Spleen (tissue), 11 donors: ENCODE measurements at regions not wholly inside any gene's neighbourhood (a gene's known extent, or its start where the extent isn't known, plus 50 kb on each side); places are given as distances from the start of the nearest gene placed in this dataset.

Source experiments
- DNase-seq: peaks from one replicate; pipeline ENCODE4 v3.0.0-alpha.2; 2020
- H3K27ac ChIP-seq, 8 donors: fragments of 200-600 bp; sonication (generic) in 7 of 8; 1 replicate in 4 of 8; 2 replicates in 4 of 8; pipeline versions ENCODE4 v1.5.0 to v1.8.0; 2016 to 2021; ENCODE audit warnings: inconsistent platforms in 4 of 8, mild to moderate bottlenecking in 4 of 8, moderate library complexity in 1 of 8
- H3K27me3 ChIP-seq, 7 donors: fragments of 200-600 bp; sonication (generic) in 6 of 7; replicated peaks in 1 of 7; 1 replicate in 4 of 7; 2 replicates in 3 of 7; pipeline versions ENCODE4 v1.5.0 to v1.8.0; 2016 to 2021; ENCODE audit warnings: inconsistent platforms in 3 of 7, mild to moderate bottlenecking in 1 of 7
- H3K36me3 ChIP-seq, 6 donors: fragments of 200-600 bp; sonication (generic) in 5 of 6; 1 replicate in 4 of 6; 2 replicates in 2 of 6; pipeline versions ENCODE4 v1.5.0 to v1.8.0; 2016 to 2021; ENCODE audit warnings: inconsistent platforms in 2 of 6
- H3K4me1 ChIP-seq, 6 donors: fragments of 200-600 bp; sonication (generic) in 5 of 6; 1 replicate in 3 of 6; 2 replicates in 3 of 6; pipeline versions ENCODE4 v1.5.0 to v1.8.0; 2016 to 2021; ENCODE audit warnings: inconsistent platforms in 3 of 6
- H3K4me3 ChIP-seq, 8 donors: fragments of 200-600 bp; sonication (generic) in 7 of 8; 1 replicate in 4 of 8; 2 replicates in 4 of 8; pipeline versions ENCODE4 v1.5.0 to v1.8.0; 2016 to 2021; ENCODE audit warnings: inconsistent platforms in 4 of 8, mild to moderate bottlenecking in 4 of 8, moderate library complexity in 2 of 8
- H3K9me3 ChIP-seq, 8 donors: fragments of 200-600 bp; sonication (generic) in 7 of 8; 1 replicate in 4 of 8; 2 replicates in 4 of 8; pipeline versions ENCODE4 v1.5.0 to v1.8.0; 2016 to 2021; ENCODE audit warnings: inconsistent platforms in 4 of 8
- POLR2A ChIP-seq, 3 donors: fragments of 450-650 bp; IDR thresholded peaks; one replicate each; pipeline ENCODE4 v1.5.1; 2017; ENCODE audit warnings: antibody characterized with exemption in 3 of 3, mild to moderate bottlenecking in 1 of 3
- POLR2AphosphoS5 ChIP-seq, 3 donors: sonication (generic); formaldehyde crosslinking; IDR thresholded peaks; one replicate each; pipeline ENCODE4 v1.5.1; 2017; ENCODE audit warnings: antibody characterized with exemption in 3 of 3
- WGBS, 5 donors: extraction: QIAGEN DNeasy Blood & Tissue Kit in 3 of 5; methylation state at CpG; one replicate each; pipeline versions ENCODE4 v1.1.5 to v1.1.7; 2013 to 2018; 5-methylcytosine and 5-hydroxymethylcytosine counted together
- intact Hi-C: fragments of 100-400 bp; cut with DNase I; formaldehyde crosslinking; loops from one replicate; pipeline ENCODE4 v1.15.0; 2023; ENCODE audit warnings: low total_unique reads
- TF ChIP-seq, protein P1 (sequence below), 11 experiments: fragments of 200-600 bp in 7 of 11; fragments of 450-650 bp in 4 of 11; sonication (generic) in 4 of 11; IDR thresholded peaks in 8 of 11; conservative IDR thresholded peaks in 3 of 11; 1 replicate in 7 of 11; 2 replicates in 4 of 11; pipeline versions ENCODE4 v1.4.0 to v1.8.0; 2016 to 2021; ENCODE audit warnings: antibody characterized with exemption in 11 of 11, inconsistent platforms in 4 of 11, mild to moderate bottlenecking in 1 of 11
- donor health status: healthy with polysubstance abuse.
- donor health status: DM: no; HTN: no; CAD: no; lungs with moderate emphysema.
- donor health status: DM: no; HTN: no; CAD: no.
- donor health status: Bipolar disorder and iron deficiency.
- donor health status: healthy.
- donor health status: DM: no; HTN: no; CAD: no.
- donor health status: DM: yes; HTN: yes; CAD: no.

DNA sequence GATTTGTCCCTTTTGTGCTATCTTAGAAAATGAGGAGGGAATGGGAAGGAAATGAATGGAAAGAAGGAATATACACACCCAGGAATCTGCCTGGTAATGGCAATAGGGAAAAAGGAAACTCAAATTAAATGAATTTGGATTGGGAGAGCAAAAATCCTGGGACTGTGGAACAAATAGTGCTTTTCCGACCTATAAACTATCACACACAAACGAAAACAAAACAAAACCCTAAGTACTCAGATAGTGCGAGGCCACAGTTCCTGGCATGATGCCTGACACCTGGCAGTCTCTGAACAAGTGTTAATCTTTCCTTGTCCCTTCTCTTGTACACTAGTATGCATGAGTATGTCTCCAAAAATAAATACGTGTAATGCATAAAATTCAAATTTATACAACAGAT is 319.8 kb upstream of the SPAG17 start:
- no peaks in the 10 kb centered on the region for H3K9me3 ChIP-seq
- WGBS, 5 donors = 51 to 75% (median 70%) methylated on average over 4 of the region's 4 CpGs
- intact Hi-C loops = no loop called here
- no peak for TF ChIP-seq POLR2AphosphoS5 (IDR thresholded peaks at IDR 0.05)
- TF ChIP-seq, protein P1, sequence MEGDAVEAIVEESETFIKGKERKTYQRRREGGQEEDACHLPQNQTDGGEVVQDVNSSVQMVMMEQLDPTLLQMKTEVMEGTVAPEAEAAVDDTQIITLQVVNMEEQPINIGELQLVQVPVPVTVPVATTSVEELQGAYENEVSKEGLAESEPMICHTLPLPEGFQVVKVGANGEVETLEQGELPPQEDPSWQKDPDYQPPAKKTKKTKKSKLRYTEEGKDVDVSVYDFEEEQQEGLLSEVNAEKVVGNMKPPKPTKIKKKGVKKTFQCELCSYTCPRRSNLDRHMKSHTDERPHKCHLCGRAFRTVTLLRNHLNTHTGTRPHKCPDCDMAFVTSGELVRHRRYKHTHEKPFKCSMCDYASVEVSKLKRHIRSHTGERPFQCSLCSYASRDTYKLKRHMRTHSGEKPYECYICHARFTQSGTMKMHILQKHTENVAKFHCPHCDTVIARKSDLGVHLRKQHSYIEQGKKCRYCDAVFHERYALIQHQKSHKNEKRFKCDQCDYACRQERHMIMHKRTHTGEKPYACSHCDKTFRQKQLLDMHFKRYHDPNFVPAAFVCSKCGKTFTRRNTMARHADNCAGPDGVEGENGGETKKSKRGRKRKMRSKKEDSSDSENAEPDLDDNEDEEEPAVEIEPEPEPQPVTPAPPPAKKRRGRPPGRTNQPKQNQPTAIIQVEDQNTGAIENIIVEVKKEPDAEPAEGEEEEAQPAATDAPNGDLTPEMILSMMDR (IDR thresholded peaks at IDR 0.05 in 8 of 11, conservative IDR thresholded peaks at IDR 0.05 in 3 of 11) = no peak
- no peak for TF ChIP-seq POLR2A (IDR thresholded peaks at IDR 0.05)
- H3K36me3 ChIP-seq = no peaks in the 10 kb centered on the region
- H3K4me3 ChIP-seq = no peak overlapping the region
- no peak for DNase-seq
- H3K27ac ChIP-seq = no peak overlapping the region
- H3K4me1 ChIP-seq = no peaks in the 10 kb centered on the region
- H3K27me3 ChIP-seq = no peaks in the 10 kb centered on the region

DNA sequence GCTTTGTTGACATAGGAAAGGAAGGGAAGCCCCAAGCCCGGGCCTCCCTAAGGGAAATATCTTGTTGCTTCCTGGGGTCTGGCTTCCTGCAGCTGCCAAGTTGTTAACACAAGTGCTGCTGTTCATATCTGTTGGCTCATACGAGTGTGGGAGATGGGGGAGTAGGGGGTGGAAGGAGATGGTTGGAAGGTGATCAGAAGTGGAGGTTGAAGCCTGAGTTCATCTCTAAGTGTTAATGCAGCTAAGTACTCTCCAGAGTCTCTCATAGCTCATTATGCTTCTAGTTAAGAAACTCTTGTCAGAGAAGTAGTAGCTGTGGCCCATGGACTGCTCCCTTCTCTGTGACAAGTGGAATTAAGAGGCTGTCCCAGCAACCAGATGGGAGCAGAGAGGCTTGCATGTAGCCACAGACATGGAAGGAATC is 319.2 kb upstream of the SPAG17 start:
- no peaks in the 10 kb centered on the region for H3K36me3 ChIP-seq
- H3K9me3 ChIP-seq = no peaks in the 10 kb centered on the region
- intact Hi-C loops = no loop called here
- no peak for TF ChIP-seq POLR2AphosphoS5 (IDR thresholded peaks at IDR 0.05)
- TF ChIP-seq, protein P1 (IDR thresholded peaks at IDR 0.05 in 8 of 11, conservative IDR thresholded peaks at IDR 0.05 in 3 of 11) = no peak
- TF ChIP-seq POLR2A (IDR thresholded peaks at IDR 0.05) = no peak
- DNase-seq = no peak
- no peaks in the 10 kb centered on the region for H3K4me1 ChIP-seq
- 0 to 2% (median 2%) methylated on average over 2 of the region's 2 CpGs for WGBS, 5 donors
- H3K27me3 ChIP-seq = no peaks in the 10 kb centered on the region
- no peak overlapping the region for H3K27ac ChIP-seq
- no peak overlapping the region for H3K4me3 ChIP-seq

DNA sequence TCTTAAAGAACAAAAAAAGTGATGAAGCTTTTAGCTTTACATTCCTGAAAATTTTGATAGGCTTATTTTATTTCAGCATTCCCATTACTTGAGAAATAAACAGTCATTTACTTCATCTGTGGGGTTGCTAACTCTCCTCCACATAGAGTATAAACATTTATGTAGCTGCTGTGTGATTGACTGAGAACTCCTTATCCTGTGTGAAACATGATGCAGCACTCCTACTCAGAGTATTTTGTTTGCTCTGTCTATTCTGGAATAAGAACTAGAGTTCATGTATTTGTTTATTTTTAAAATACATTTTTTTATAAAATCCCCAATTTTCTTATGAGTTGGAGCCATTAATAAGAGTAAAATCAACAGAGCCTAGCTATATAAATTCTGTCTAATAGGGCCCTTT is 318.7 kb upstream of the SPAG17 start:
- Histone ChIP-seq H3K36me3 (no peaks in the 10 kb centered on the region), H3K9me3 (no peaks in the 10 kb centered on the region), H3K4me3 (no peak overlapping the region), H3K27ac (no peak overlapping the region), H3K27me3 (no peaks in the 10 kb centered on the region), H3K4me1 (no peaks in the 10 kb centered on the region)
- intact Hi-C loops = no loop called here
- no peak for DNase-seq
- TF ChIP-seq, protein P1 (IDR thresholded peaks at IDR 0.05 in 8 of 11, conservative IDR thresholded peaks at IDR 0.05 in 3 of 11) = no peak
- TF ChIP-seq POLR2AphosphoS5 (IDR thresholded peaks at IDR 0.05) (no peak), POLR2A (IDR thresholded peaks at IDR 0.05) (no peak)

DNA sequence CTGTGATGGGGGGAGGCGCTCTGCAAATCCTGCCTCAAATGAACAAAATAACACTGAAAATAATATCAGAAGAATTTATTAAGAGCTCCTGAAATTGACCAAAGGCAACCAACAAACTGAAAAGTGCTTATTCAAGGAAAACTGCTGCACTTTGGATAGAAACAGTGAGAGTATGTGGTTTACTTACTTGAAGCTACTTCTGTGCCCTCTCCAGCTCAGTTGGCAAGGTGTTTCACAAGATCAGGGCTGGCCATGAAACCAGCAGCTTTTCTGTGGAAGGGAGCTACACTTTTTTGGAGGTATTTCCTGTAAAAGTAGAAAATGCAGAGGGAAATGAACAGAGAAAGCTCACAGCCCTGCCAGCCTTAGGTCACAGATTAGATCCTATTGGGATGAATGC is 310.0 kb upstream of the SPAG17 start:
- DNase-seq = no peak
- Histone ChIP-seq H3K4me1 (peaks cover 0 to 3% (median 0%) of the 10 kb centered on the region in 6 donors), H3K27me3 (no peaks in the 10 kb centered on the region), H3K4me3 (no peak overlapping the region), H3K27ac (no peak overlapping the region), H3K36me3 (no peaks in the 10 kb centered on the region), H3K9me3 (peaks cover 0 to 4% (median 0%) of the 10 kb centered on the region in 8 donors)
- TF ChIP-seq POLR2A (IDR thresholded peaks at IDR 0.05) (no peak), POLR2AphosphoS5 (IDR thresholded peaks at IDR 0.05) (no peak)
- TF ChIP-seq, protein P1 (IDR thresholded peaks at IDR 0.05 in 8 of 11, conservative IDR thresholded peaks at IDR 0.05 in 3 of 11) = no peak
- intact Hi-C loops = no loop called here
- WGBS, 5 donors = 91 to 100% (median 96%) methylated on average over 1 of the region's 1 CpG
